Liver (tissue), 3 donors: ENCODE measurements at regions not wholly inside any gene's neighbourhood (a gene's known extent, or its start where the extent isn't known, plus 50 kb on each side); places are given as distances from the start of the nearest gene placed in this dataset.

Experiments
- ATF3 ChIP-seq: IDR thresholded peaks from 2 replicates; pipeline ENCODE4 v1.6.1; 2016; ENCODE audit warnings: antibody characterized with exemption
- CTCF ChIP-seq: fragments of 150-350 bp; IDR thresholded peaks from 2 replicates; pipeline ENCODE4 v1.5.1; 2017; ENCODE audit warnings: improper control_type of control experiment, low read depth, low read length; ENCODE audit not compliant: missing input control
- GABPA ChIP-seq, 2 donors: IDR thresholded peaks in 1 of 2; conservative IDR thresholded peaks in 1 of 2; 2 replicates each; pipeline ENCODE4 v1.6.1; 2016; ENCODE audit warnings: antibody characterized with exemption in 2 of 2, mild to moderate bottlenecking in 1 of 2, moderate library complexity in 1 of 2
- HNF4G ChIP-seq: IDR thresholded peaks from 2 replicates; pipeline ENCODE4 v1.6.1; 2016; ENCODE audit warnings: antibody characterized with exemption
- JUND ChIP-seq, 2 donors: IDR thresholded peaks; 2 replicates each; pipeline ENCODE4 v1.6.1; 2016; ENCODE audit warnings: antibody characterized with exemption in 2 of 2
- MAX ChIP-seq: IDR thresholded peaks from 2 replicates; pipeline ENCODE4 v1.6.1; 2016; ENCODE audit warnings: antibody characterized with exemption
- RAD21 ChIP-seq, 2 donors: IDR thresholded peaks; 2 replicates each; pipeline ENCODE4 v1.6.1; 2016; ENCODE audit warnings: antibody characterized with exemption in 2 of 2, mild to moderate bottlenecking in 2 of 2
- REST ChIP-seq: IDR thresholded peaks from 2 replicates; pipeline ENCODE4 v1.6.1; 2016; ENCODE audit warnings: antibody characterized with exemption, mild to moderate bottlenecking
- TAF1 ChIP-seq: conservative IDR thresholded peaks from 2 replicates; pipeline ENCODE4 v1.6.1; 2016; ENCODE audit warnings: antibody characterized with exemption, mild to moderate bottlenecking
- ZBTB33 ChIP-seq: IDR thresholded peaks from 2 replicates; pipeline ENCODE4 v1.6.1; 2016; ENCODE audit warnings: antibody characterized with exemption
- donor health status: healthy.
- donor health status: healthy.

- TF ChIP-seq CTCF (no peak), REST (no peak), ATF3 (no peak), TAF1 (no peak), JUND (IDR thresholded peaks at IDR 0.05) (no peak), RAD21 (IDR thresholded peaks at IDR 0.05) (no peak), GABPA (IDR thresholded peaks at IDR 0.05 in 1 of 2, conservative IDR thresholded peaks at IDR 0.05 in 1 of 2) (no peak), HNF4G (no peak), MAX (no peak), ZBTB33 (no peak)
Observed at GRCh38 chr5:74546796-74547195, 93.7 kb downstream of the ENC1 start.
